ENCODE measurements at regions not wholly inside any gene's neighbourhood (a gene's known extent, or its start where the extent isn't known, plus 50 kb on each side); places are given as distances from the start of the nearest gene placed in this dataset.
"Not testable (repeated sequence)": the region's sequence is repeated elsewhere in the genome, so short reads cannot be mapped to it uniquely, and the experiment has no call there.

DNA sequence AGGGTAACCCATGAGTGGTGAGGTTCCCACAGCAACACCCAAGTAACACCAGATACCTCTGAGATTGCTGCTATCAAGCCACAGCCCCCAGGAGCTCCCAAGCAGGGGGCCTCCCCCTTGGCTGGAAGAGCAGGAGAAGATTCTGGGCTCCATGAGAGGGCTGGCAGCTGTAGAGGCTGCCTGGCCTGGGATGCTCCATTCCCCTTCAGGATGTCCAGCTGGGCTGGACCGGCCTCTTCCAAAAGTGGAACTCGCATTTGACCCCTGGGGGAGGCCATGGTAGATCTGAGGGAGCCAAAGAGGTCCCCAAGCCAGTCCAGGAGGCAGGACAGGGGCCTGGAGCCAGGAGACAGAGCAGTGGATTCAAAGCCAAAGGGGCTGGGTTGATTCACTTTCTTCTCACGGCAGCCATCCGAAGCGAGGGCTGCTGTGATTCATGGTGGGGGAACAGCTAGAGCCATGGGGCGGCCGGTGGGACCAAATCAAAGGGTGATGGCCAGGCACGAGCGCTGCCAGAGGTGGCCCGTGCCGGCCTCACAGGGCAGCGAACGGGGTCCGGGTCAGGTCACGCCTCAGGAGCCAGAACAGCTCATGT, 95.3 kb upstream of the ID2 start:
- DNase-seq (ENCODE audit: low read depth in 2 of 2) = no peak

GRCh38 chr2:8587251-8587791, 94.5 kb upstream of the ID2 start:
- no peak for DNase-seq (ENCODE audit: low read depth in 2 of 2)

- DNase-seq (ENCODE audit: low read depth in 2 of 2) = no peak
Measured at GRCh38 chr2:8587920-8588830, 93.7 kb upstream of the ID2 start.

DNA sequence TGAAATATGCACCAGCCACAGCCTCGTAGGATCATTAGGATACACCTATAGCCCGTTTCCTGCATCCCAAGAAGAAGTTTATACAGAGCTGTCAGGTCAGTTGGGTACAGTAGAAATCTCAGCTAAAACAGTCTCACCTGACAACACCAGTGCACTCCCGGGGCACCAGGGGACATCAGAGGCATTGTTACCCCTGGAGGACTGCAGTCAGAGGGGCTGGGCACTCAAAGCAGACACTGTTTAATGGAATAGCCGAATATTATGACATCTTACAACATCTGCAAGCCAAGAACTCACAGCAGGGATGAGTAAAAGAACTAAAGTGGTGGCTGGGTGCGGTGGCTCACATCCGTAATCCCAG, 93.0 kb upstream of the ID2 start:
- no peak for DNase-seq (ENCODE audit: low read depth in 2 of 2)

DNA sequence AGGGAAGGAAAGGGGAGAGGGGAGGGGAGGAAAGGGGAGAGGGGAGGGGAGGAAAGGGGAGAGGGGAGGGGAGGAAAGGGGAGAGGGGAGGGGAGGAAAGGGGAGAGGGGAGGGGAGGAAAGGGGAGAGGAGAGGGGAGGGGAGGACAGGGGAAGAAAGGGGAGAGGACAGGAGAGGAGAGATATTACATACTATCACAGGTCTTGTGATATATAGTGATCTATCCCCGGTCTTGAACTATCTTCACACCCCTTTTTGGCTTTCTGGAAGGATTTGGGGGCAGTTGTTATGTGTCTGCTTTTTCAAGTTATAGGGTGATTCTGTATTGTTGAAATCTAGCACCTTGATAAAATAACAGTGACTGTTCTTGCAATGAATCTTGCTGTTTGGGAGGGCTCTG, 92.1 kb upstream of the ID2 start:
- DNase-seq (ENCODE audit: low read depth in 2 of 2) = no peak

- DNase-seq (ENCODE audit: low read depth in 2 of 2) = no peak
Measured at GRCh38 chr2:8590938-8591337, 90.9 kb upstream of the ID2 start.

GRCh38 chr2:8592736-8593135, 89.1 kb upstream of the ID2 start:
- DNase-seq (ENCODE audit: low read depth in 2 of 2) = no peak

DNA sequence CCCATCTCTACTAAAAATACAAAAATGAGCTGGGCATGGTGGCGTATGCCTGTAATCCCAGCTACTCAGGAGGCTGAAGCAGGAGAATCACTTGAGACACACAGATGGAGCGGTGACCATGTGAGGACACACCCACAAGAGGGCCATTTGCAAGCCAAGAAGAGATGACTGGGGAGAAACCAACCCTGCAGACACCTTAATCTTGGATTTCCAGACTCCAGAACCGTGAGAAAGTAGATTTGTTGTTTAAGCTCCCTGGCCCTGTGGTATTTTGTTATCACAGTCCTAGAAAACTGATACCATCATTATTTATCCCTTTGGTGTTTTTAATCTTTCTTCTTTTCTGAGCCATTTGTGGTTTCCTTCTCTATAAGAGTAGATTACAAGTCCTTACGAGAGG, 88.6 kb upstream of the ID2 start:
- no peak for DNase-seq (ENCODE audit: low read depth in 2 of 2)

GRCh38 chr2:8594731-8595427, 87.0 kb upstream of the ID2 start:
- DNase-seq (ENCODE audit: low read depth in 2 of 2) = no peak

- DNase-seq (ENCODE audit: low read depth in 2 of 2) = no peak
Measured at GRCh38 chr2:8595428-8595805, 86.4 kb upstream of the ID2 start.

- DNase-seq (ENCODE audit: low read depth in 2 of 2) = no peak
Measured at GRCh38 chr2:8595811-8596600, 85.8 kb upstream of the ID2 start.

- DNase-seq (ENCODE audit: low read depth in 2 of 2) = no peak
Measured at GRCh38 chr2:8597094-8597493, 84.8 kb upstream of the ID2 start.

DNA sequence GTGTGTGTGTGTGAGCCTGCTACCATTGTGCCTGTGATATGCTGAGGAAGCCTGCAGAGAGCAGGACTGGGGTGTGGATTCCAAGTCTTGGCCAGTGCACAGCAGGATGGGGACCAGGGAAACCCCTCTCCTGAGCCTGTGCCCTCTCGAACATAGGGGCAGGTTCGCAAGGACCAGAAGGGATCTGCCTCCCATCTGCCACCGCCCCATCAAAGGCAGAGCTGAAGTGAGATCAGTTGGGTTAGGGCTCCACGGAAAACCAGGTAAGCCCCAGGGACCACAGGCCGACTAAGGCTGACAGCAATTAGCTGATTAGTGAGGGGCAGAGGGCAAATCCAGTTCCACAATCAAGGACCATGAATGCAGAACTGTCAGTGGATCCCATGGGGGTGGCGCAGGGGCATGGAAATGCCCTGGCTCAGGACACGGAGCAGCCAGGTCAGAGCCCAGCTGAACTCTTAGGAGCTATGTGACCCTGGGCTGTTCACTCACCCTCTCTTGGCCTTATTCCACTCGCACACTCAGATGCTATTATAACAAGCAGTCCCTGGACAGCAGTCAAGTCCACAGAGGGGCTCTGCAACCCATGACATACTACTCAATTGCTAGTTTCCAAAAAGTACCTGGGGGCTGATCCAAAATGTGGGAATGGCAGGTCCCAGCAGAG, 84.2 kb upstream of the ID2 start:
- no peak for DNase-seq (ENCODE audit: low read depth in 2 of 2)

DNA sequence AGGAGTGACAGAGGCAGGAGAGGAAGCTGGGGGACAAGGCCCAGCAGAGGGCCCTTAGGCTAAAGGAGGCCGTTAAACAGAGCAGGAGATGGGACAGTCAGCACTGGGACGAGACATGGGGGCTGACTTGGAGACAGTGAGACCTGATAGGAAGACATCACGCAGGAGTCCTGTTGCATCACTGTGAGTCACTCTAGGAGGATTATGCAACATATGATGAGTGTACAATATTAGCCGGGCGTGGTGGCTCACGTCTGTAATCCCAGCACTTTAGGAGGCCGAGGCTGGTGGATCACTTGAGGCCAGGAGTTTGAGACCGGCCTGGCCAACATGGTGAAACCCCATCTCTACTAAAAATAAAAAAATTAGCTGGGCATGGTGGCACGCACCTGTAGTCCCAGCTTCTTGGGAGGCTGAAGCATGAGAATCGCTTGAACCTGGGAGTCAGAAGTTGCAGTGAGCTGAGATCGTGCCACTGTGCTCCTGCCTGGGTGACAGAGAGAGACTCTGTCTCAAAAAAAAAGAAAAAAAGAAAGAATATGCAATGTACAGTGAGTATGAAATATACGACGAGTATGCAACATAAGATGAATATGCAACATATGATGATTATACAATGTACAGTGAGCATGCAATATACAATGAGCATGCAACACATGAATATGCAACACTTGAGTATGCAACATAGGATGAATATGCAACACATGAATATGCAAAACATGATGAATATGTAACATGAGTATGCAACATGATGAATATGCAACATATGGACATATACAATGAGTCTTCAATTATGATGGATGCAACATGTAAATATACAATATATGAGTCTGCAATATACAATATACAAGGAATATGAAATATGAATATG, 83.3 kb upstream of the ID2 start:
- DNase-seq (ENCODE audit: low read depth in 2 of 2) = no peak

DNA sequence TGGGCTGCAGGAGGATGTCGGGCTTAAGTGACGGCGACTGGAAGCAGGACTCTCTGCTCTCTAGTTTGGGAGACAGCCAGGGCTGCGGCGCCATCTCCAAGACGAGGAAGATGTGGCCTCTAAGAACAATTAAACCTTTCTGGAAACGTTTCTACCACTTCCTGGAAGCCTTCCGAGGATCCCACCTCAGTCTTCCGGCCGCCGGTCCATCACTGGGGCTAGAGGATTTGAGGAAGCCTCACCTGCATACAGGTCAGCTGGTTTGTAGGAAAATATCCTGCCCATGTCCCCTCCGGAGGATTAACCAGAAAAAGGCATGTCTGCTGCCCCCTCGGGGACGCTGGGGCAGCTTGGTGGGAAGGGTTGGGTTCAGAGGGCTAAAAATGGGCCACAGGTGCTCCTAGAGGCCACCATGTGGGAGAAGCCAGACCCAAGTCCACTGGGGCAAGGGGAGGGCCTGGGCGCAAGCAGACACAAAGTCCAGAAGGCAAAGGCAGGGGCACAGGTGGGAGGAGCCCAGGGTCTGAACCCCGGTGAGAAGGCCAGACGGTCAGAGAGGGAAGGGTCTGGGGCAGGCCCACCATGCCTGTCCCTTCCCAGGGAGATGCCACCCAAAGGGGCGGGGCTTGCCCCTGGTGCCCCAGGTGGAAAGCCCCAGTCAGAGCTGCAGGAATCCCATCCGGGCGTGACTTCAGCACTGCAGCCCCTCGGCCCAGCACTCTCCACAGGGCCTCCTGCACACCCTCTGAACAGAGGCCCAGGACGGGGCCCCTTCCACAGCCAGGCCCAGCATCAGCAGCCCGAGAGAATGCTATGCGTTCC, 82.2 kb upstream of the ID2 start:
- no peak for DNase-seq (ENCODE audit: low read depth in 2 of 2)

- DNase-seq (ENCODE audit: low read depth in 2 of 2) = no peak
Measured at GRCh38 chr2:8600456-8600855, 81.4 kb upstream of the ID2 start.

DNA sequence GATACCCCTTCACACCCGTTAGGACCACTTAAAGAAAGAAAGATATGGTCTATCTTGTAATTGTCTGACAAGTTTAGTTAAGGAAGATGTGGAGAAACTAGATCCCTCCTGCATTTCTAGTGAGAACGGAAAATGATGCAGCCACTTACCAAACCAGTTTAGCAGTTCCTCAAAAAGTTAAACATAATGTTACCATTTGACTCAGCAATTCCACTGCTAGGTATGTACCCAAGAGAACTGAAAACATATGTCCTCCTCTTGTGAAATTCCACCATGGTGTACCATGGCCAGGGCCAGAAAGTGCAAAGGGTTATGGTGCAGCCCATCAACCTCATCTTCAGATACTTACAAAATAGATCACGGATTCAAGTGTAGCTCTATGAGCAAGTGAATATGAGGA, 79.0 kb upstream of the ID2 start:
- no peak for DNase-seq (ENCODE audit: low read depth in 2 of 2)

- DNase-seq (ENCODE audit: low read depth in 2 of 2) = not testable (repeated sequence)
Measured at GRCh38 chr2:8603356-8603755, 78.5 kb upstream of the ID2 start.

- DNase-seq (ENCODE audit: low read depth in 2 of 2) = no peak
Measured at GRCh38 chr2:8604262-8604661, 77.6 kb upstream of the ID2 start.
